PC-3 (cell line): ENCODE measurements at regions not wholly inside any gene's neighbourhood (a gene's known extent, or its start where the extent isn't known, plus 50 kb on each side); places are given as distances from the start of the nearest gene placed in this dataset.

Experiments
- ATAC-seq: fragments of 200-7000 bp; cut with Tn5 transposase; 2 replicates; pipeline ENCODE4 v1.9.1; 2020; ENCODE audit warnings: mild to moderate bottlenecking, moderate library complexity
- BruUV-seq: library from RNA; stranded (reverse); fragments of 400-500 nt; replicated peaks from 2 replicates; lab custom pipeline; 2021; lab: Mats Ljungman, UMichigan
- CTCF ChIA-PET: fragments of 300-600 bp; sonication (Branson Sonifier 250); formaldehyde crosslinking; loops from one replicate; lab custom pipeline; 2022; ENCODE audit warnings: antibody characterized with exemption; lab: Charles Lee
- POLR2A ChIA-PET: fragments of 300-600 bp; sonication (Branson Sonifier 250); formaldehyde crosslinking; loops from one replicate; lab custom pipeline; 2022; ENCODE audit warnings: antibody characterized with exemption; ENCODE audit not compliant: unreplicated experiment; lab: Charles Lee
- DNase-seq: peaks from one replicate; pipeline ENCODE4 v3.0.0-alpha.2; 2015
- H2AFZ ChIP-seq: fragments of 300-600 bp; sonication (generic); 2 replicates; pipeline ENCODE4 v1.6.0; 2016; ENCODE audit warnings: antibody characterized with exemption, low read length
- H3F3A ChIP-seq: fragments of 300-600 bp; sonication (generic); one replicate; pipeline ENCODE4 v1.6.0; 2017; ENCODE audit warnings: antibody characterized with exemption, low read length, control low read depth, mild to moderate bottlenecking; ENCODE audit not compliant: unreplicated experiment
- H3K27ac ChIP-seq: fragments of 300-600 bp; sonication (generic); 2 replicates; pipeline ENCODE4 v1.5.1; 2016; ENCODE audit warnings: mild to moderate bottlenecking, low read length
- H3K27me3 ChIP-seq: fragments of 300-600 bp; sonication (generic); 2 replicates; pipeline ENCODE4 v1.6.1; 2016; ENCODE audit warnings: low read length, mixed read lengths
- H3K36me3 ChIP-seq: fragments of 300-600 bp; sonication (generic); 2 replicates; pipeline ENCODE4 v1.6.1; 2016; ENCODE audit warnings: low read depth, mixed run types, low read length, mixed read lengths
- H3K4me1 ChIP-seq: fragments of 300-600 bp; sonication (generic); 2 replicates; pipeline ENCODE4 v1.5.1; 2016; ENCODE audit warnings: low read length; ENCODE audit not compliant: insufficient read depth
- H3K4me2 ChIP-seq: fragments of 300-600 bp; sonication (generic); 2 replicates; pipeline ENCODE4 v1.6.0; 2016; ENCODE audit warnings: low read length
- H3K4me3 ChIP-seq: fragments of 300-600 bp; sonication (generic); 2 replicates; pipeline ENCODE4 v1.5.1; 2016; ENCODE audit warnings: mild to moderate bottlenecking, low read length, mixed read lengths
- H3K79me2 ChIP-seq: fragments of 300-600 bp; sonication (generic); 2 replicates; pipeline ENCODE4 v1.6.1; 2017; ENCODE audit warnings: low read length, mixed read lengths
- H3K9ac ChIP-seq: fragments of 300-600 bp; sonication (generic); 2 replicates; pipeline ENCODE4 v1.6.0; 2016; ENCODE audit warnings: mild to moderate bottlenecking, low read length
- H3K9me2 ChIP-seq: fragments of 300-600 bp; sonication (generic); replicated peaks from 2 replicates; pipeline ENCODE4 v1.6.1; 2016; ENCODE audit warnings: mixed run types, low read length, mixed read lengths
- H3K9me3 ChIP-seq: fragments of 300-600 bp; sonication (generic); 2 replicates; pipeline ENCODE4 v1.6.1; 2016; ENCODE audit warnings: low read length, mixed read lengths
- H4K20me1 ChIP-seq: fragments of 300-600 bp; sonication (generic); 2 replicates; pipeline ENCODE4 v1.6.1; 2016; ENCODE audit warnings: low read length, mixed read lengths
- CTCF ChIP-seq: fragments of 300-600 bp; sonication (generic); conservative IDR thresholded peaks from 2 replicates; pipeline ENCODE4 v1.5.1; 2017; ENCODE audit warnings: antibody characterized with exemption, low read depth, mild to moderate bottlenecking, low read length
- EZH2 ChIP-seq: fragments of 300-600 bp; sonication (generic); IDR thresholded peaks from one replicate; pipeline ENCODE4 v1.6.1; 2017; ENCODE audit warnings: antibody characterized with exemption, mild to moderate bottlenecking, low read length; ENCODE audit not compliant: unreplicated experiment
- EZH2phosphoT487 ChIP-seq: fragments of 300-600 bp; sonication (generic); IDR thresholded peaks from 2 replicates; pipeline ENCODE4 v1.6.1; 2018; ENCODE audit warnings: mild to moderate bottlenecking, antibody characterized with exemption, low read length, borderline replicate concordance
- intact Hi-C: fragments of 100-400 bp; cut with micrococcal nuclease; formaldehyde crosslinking; loops from 2 replicates; pipeline ENCODE4 v1.9.0; 2023

DNA sequence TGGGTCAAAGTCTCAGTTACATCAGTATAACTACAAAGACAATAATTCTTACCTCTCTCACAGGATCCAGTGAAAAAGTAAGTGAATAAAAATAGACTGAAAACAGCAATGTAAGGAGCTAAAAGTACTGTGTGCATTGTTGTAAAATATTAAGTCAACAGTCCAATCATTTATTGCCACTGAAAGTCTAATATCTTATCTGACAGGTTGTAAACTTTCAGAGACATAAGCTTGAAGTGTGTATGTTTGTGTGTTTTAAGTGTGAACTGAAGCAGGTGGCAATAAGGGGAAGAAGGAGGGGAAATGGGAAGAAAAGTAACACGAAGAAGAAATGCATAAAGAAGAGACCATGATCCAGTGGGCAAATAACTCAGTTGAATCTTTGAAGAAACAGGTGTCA, 229.7 kb upstream of the TAS2R1 start:
- no peak for ATAC-seq
- no peak overlapping the region for H3K27ac ChIP-seq
- no peaks in the 10 kb centered on the region for H3K9me2 ChIP-seq
- no peak overlapping the region for H3K4me3 ChIP-seq
- no peak overlapping the region for H3K9ac ChIP-seq
- H3K4me2 ChIP-seq = no peak overlapping the region
- H3K27me3 ChIP-seq = peaks cover 10% of the 10 kb centered on the region; the same call in 1 of the 2 replicates
- no peaks in the 10 kb centered on the region for H3K4me1 ChIP-seq
- 0 out of 2 replicates have a peak, but pooled peaks cover 2% of the 10 kb centered on the region for H3K36me3 ChIP-seq
- no peaks in the 10 kb centered on the region for H4K20me1 ChIP-seq
- DNase-seq = no peak
- no peaks in the 10 kb centered on the region for H3F3A ChIP-seq
- H3K9me3 ChIP-seq = peaks cover 3% of the 10 kb centered on the region
- TF ChIP-seq EZH2 (no peak), EZH2phosphoT487 (no peak), CTCF (no peak)
- CTCF ChIA-PET = no interaction called here
- intact Hi-C loops = loop anchor here (10.0 kb wide), 1 partner anchor 65 kb away; no protein-coding TSS in a partner anchor
- POLR2A ChIA-PET = no interaction called here
- no TSS peak for BruUV-seq
- no peak overlapping the region for H2AFZ ChIP-seq
- H3K79me2 ChIP-seq = no peaks in the 10 kb centered on the region

GRCh38 chr5:9858043-9858442, 227.9 kb upstream of the TAS2R1 start:
- ATAC-seq = no peak
- ChIA-PET CTCF (no interaction called here), POLR2A (no interaction called here)
- H4K20me1 ChIP-seq = no peaks in the 10 kb centered on the region
- H2AFZ ChIP-seq = no peak overlapping the region
- BruUV-seq = no TSS peak
- intact Hi-C loops = loop anchor here (10.0 kb wide), 1 partner anchor 63 kb away; no protein-coding TSS in a partner anchor
- TF ChIP-seq EZH2 (no peak), CTCF (no peak), EZH2phosphoT487 (no peak)
- no peaks in the 10 kb centered on the region for H3K9me2 ChIP-seq
- H3F3A ChIP-seq = no peaks in the 10 kb centered on the region
- H3K36me3 ChIP-seq = no peaks in the 10 kb centered on the region
- no peak overlapping the region for H3K9ac ChIP-seq
- no peaks in the 10 kb centered on the region for H3K79me2 ChIP-seq
- H3K4me2 ChIP-seq = no peak overlapping the region
- no peaks in the 10 kb centered on the region for H3K9me3 ChIP-seq
- H3K4me1 ChIP-seq = peaks cover 1% of the 10 kb centered on the region; the same call in 1 of the 2 replicates
- H3K27me3 ChIP-seq = peaks cover 10% of the 10 kb centered on the region; the same call in 1 of the 2 replicates
- H3K4me3 ChIP-seq = no peak overlapping the region
- DNase-seq = no peak
- no peak overlapping the region for H3K27ac ChIP-seq

DNA sequence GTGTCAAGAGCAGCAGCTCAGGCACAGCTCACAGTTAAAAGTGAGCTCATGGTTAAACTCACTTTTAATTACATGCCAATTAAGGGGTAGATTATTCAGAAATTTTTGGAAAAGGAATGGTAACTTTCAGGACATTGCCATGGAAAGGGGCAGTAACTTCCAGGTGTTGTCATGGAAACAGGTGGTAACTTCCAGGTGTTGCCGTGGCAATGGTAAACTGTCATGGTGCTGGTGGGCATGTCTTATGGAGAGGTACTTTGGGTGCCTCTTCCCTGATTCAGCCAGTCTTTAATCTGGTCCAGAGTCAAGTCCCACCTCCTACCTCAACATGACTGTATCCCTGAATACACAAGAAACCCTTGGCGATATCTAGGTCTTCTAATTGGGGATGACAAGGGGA, 223.2 kb upstream of the TAS2R1 start:
- Histone ChIP-seq H3K27ac (no peak overlapping the region), H3K27me3 (no peaks in the 10 kb centered on the region)
- CTCF ChIA-PET = no interaction called here

More for the DNA sequence above, 223.2 kb upstream of the TAS2R1 start:
- no peaks in the 10 kb centered on the region for H3K9me3 ChIP-seq
- no peaks in the 10 kb centered on the region for H3K36me3 ChIP-seq
- intact Hi-C loops = loop anchor here (10.0 kb wide), 1 partner anchor 59 kb away; no protein-coding TSS in a partner anchor
- H4K20me1 ChIP-seq = no peaks in the 10 kb centered on the region
- H3K4me2 ChIP-seq = no peak overlapping the region
- ATAC-seq = no peak
- peaks cover 10% of the 10 kb centered on the region; the same call in 1 of the 2 replicates for H3K4me1 ChIP-seq
- no TSS peak for BruUV-seq
- no peak overlapping the region for H3K4me3 ChIP-seq
- TF ChIP-seq CTCF (no peak), EZH2phosphoT487 (no peak), EZH2 (no peak)
- H3F3A ChIP-seq = no peaks in the 10 kb centered on the region
- DNase-seq = no peak
- H2AFZ ChIP-seq = no peak overlapping the region
- no peak overlapping the region for H3K9ac ChIP-seq
- H3K79me2 ChIP-seq = no peaks in the 10 kb centered on the region
- H3K9me2 ChIP-seq = no peaks in the 10 kb centered on the region
- POLR2A ChIA-PET = no interaction called here
